Neuronal stem cell (in vitro differentiated cells): ENCODE measurements at regions not wholly inside any gene's neighbourhood (a gene's known extent, or its start where the extent isn't known, plus 50 kb on each side); places are given as distances from the start of the nearest gene placed in this dataset.

Experiments used
- DNase-seq: peaks from one replicate; pipeline ENCODE4 v3.0.0-alpha.2; 2013; ENCODE audit warnings: low spot score
- H2AFZ ChIP-seq: one replicate; pipeline ENCODE4 v1.6.1; 2013; ENCODE audit warnings: mild to moderate bottlenecking, low read length, inconsistent platforms
- H2AK5ac ChIP-seq: 2 replicates; pipeline ENCODE4 v1.6.1; 2013; ENCODE audit warnings: low read depth, mild to moderate bottlenecking, inconsistent platforms, low read length, moderate library complexity, mixed read lengths
- H2BK120ac ChIP-seq: 2 replicates; pipeline ENCODE4 v1.6.1; 2013; ENCODE audit warnings: low read depth, mild to moderate bottlenecking, inconsistent platforms, low read length, moderate library complexity, mixed read lengths
- H2BK12ac ChIP-seq: one replicate; pipeline ENCODE4 v1.6.1; 2013; ENCODE audit warnings: low read length, inconsistent platforms
- H2BK15ac ChIP-seq: 2 replicates; pipeline ENCODE4 v1.6.1; 2013; ENCODE audit warnings: mild to moderate bottlenecking, low read length, inconsistent platforms, mixed read lengths
- H2BK5ac ChIP-seq: one replicate; pipeline ENCODE4 v1.6.1; 2013; ENCODE audit warnings: inconsistent platforms, mild to moderate bottlenecking, low read length, moderate library complexity
- H3K14ac ChIP-seq: one replicate; pipeline ENCODE4 v1.6.1; 2013; ENCODE audit warnings: low read length, inconsistent platforms
- H3K18ac ChIP-seq: 2 replicates; pipeline ENCODE4 v1.6.1; 2013; ENCODE audit warnings: low read length, inconsistent platforms
- H3K23ac ChIP-seq: 2 replicates; pipeline ENCODE4 v1.6.1; 2013; ENCODE audit warnings: low read depth, mild to moderate bottlenecking, mixed read lengths, low read length, inconsistent platforms; ENCODE audit not compliant: poor library complexity
- H3K27ac ChIP-seq: replicated peaks from 3 replicates; pipeline ENCODE4 v1.5.1; 2013; ENCODE audit warnings: low read length, inconsistent platforms
- H3K27me3 ChIP-seq, 3 experiments: 2 replicates each; pipeline ENCODE4 v1.6.1; 2013; ENCODE audit warnings: low read length in 3 of 3, mild to moderate bottlenecking in 2 of 3, inconsistent platforms in 1 of 3, low read depth in 1 of 3, mixed read lengths in 1 of 3, moderate library complexity in 1 of 3; ENCODE audit not compliant: control insufficient read depth in 3 of 3, insufficient read depth in 3 of 3
- H3K36me3 ChIP-seq, 2 donors: replicated peaks in 1 of 2; 2 replicates each; pipeline ENCODE4 v1.6.1; 2013; ENCODE audit warnings: low read length in 2 of 2; ENCODE audit not compliant: control insufficient read depth in 2 of 2, insufficient read depth in 2 of 2
- H3K4ac ChIP-seq: 2 replicates; pipeline ENCODE4 v1.6.1; 2013; ENCODE audit warnings: inconsistent platforms, mild to moderate bottlenecking, low read length, moderate library complexity
- H3K4me1 ChIP-seq, 2 donors: 1 replicate in 1 of 2; 2 replicates in 1 of 2; pipeline ENCODE4 v1.6.1; 2013; ENCODE audit warnings: low read length in 2 of 2, low read depth in 1 of 2; ENCODE audit not compliant: control insufficient read depth in 2 of 2, insufficient read depth in 1 of 2
- H3K4me2 ChIP-seq: one replicate; pipeline ENCODE4 v1.6.1; 2013; ENCODE audit warnings: mild to moderate bottlenecking, low read length, inconsistent platforms; ENCODE audit not compliant: insufficient read depth, poor library complexity, severe bottlenecking
- H3K4me3 ChIP-seq, 2 donors: 2 replicates each; pipeline ENCODE4 v1.5.1; 2013; ENCODE audit warnings: low read length in 2 of 2, mild to moderate bottlenecking in 2 of 2, inconsistent platforms in 1 of 2, moderate library complexity in 1 of 2
- H3K79me1 ChIP-seq: one replicate; pipeline ENCODE4 v1.6.1; 2013; ENCODE audit warnings: low read depth, mild to moderate bottlenecking, inconsistent platforms, low read length, moderate library complexity
- H3K9ac ChIP-seq: one replicate; pipeline ENCODE4 v1.6.1; 2013; ENCODE audit warnings: mild to moderate bottlenecking, low read depth, low read length, inconsistent platforms; ENCODE audit not compliant: poor library complexity
- H3K9me3 ChIP-seq, 2 donors: replicated peaks in 1 of 2; 2 replicates each; pipeline versions ENCODE3 to v1.6.1; 2013; ENCODE audit warnings: low read length in 2 of 2, mild to moderate bottlenecking in 2 of 2, inconsistent platforms in 1 of 2, low read depth in 1 of 2, mixed read lengths in 1 of 2, moderate library complexity in 1 of 2; ENCODE audit not compliant: control insufficient read depth in 2 of 2, insufficient read depth in 1 of 2
- H4K8ac ChIP-seq: one replicate; pipeline ENCODE4 v1.6.1; 2013; ENCODE audit warnings: low read depth, mild to moderate bottlenecking, inconsistent platforms, low read length, moderate library complexity
- H4K91ac ChIP-seq: one replicate; pipeline ENCODE4 v1.6.1; 2013; ENCODE audit warnings: low read length, low read depth, mild to moderate bottlenecking, inconsistent platforms; ENCODE audit not compliant: poor library complexity
- WGBS, 2 donors: extraction: QIAGEN DNeasy Blood & Tissue Kit; methylation state at CpG; one replicate each; pipeline ENCODE4 v1.1.7; 2013; ENCODE audit warnings: missing lambda C conversion rate in 2 of 2, mixed read lengths in 1 of 2; ENCODE audit not compliant: insufficient read length in 2 of 2, insufficient replicate concordance in 1 of 2; ENCODE audit errors: extremely low coverage in 2 of 2; 5-methylcytosine and 5-hydroxymethylcytosine counted together

DNA sequence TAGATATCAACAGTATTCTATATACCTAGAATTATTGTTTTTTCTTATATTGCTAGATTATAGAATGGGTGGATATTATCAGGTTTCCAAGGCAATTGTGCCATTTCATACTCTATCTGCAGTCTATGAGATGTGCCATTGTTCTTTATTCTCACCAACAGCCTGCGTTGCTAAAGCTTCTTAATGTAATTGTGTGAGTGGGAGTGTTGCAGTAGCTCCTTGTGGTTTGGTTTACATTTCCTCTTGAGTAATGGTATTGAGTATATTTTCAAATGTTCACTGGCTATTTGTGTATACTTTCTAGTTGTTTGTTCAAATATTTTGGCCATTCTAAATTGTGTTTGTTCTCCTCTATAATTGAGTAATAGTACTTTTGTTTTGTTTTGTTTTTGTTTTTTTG, 199.2 kb downstream of the TFEC start:
- Histone ChIP-seq H2BK120ac (no peak overlapping the region), H3K36me3 (no peaks in the 10 kb centered on the region), H3K9me3 (no peaks in the 10 kb centered on the region), H3K9ac (no peak overlapping the region), H3K27me3 (no peaks in the 10 kb centered on the region), H3K23ac (no peak overlapping the region), H4K8ac (no peak overlapping the region), H3K4me2 (no peak overlapping the region), H2BK5ac (no peak overlapping the region), H2AK5ac (no peak overlapping the region), H3K4me3 (no peak overlapping the region), H3K14ac (no peak overlapping the region), H2AFZ (no peak overlapping the region), H2BK15ac (no peak overlapping the region), H3K4ac (no peak overlapping the region), H2BK12ac (no peak overlapping the region), H3K27ac (no peak overlapping the region), H4K91ac (no peak overlapping the region), H3K4me1 (no peaks in the 10 kb centered on the region), H3K18ac (no peak overlapping the region), H3K79me1 (no peaks in the 10 kb centered on the region)
- DNase-seq: no peak
- WGBS, 2 donors: no CpG with 5 or more reads among the region's 1 CpG

- WGBS, 2 donors: no CpG with 5 or more reads among the region's 3 CpGs
- H3K9me3 ChIP-seq: no peaks in the 10 kb centered on the region
- no peaks in the 10 kb centered on the region for H3K4me1 ChIP-seq
- H3K9ac ChIP-seq: no peak overlapping the region
- no peak overlapping the region for H2AFZ ChIP-seq
- H4K8ac ChIP-seq: no peak overlapping the region
- H2AK5ac ChIP-seq: no peak overlapping the region
- no peak overlapping the region for H2BK5ac ChIP-seq
- H3K79me1 ChIP-seq: no peaks in the 10 kb centered on the region
- DNase-seq: no peak
- no peak overlapping the region for H4K91ac ChIP-seq
- H2BK15ac ChIP-seq: no peak overlapping the region
- no peak overlapping the region for H2BK120ac ChIP-seq
- H3K4me3 ChIP-seq: no peak overlapping the region
- no peak overlapping the region for H3K23ac ChIP-seq
- no peaks in the 10 kb centered on the region for H3K36me3 ChIP-seq
- no peak overlapping the region for H3K18ac ChIP-seq
- H3K27ac ChIP-seq: peak overlapping the region; percentile 20
- no peak overlapping the region for H3K14ac ChIP-seq
- H3K4ac ChIP-seq: no peak overlapping the region
- H3K4me2 ChIP-seq: no peak overlapping the region
- no peaks in the 10 kb centered on the region for H3K27me3 ChIP-seq
- no peak overlapping the region for H2BK12ac ChIP-seq
These were observed 203.1 kb downstream of the TFEC start for GRCh38 chr7:115827305-115828045.

- Histone ChIP-seq H4K91ac (no peak overlapping the region), H2BK15ac (no peak overlapping the region), H3K4me3 (no peak overlapping the region), H3K79me1 (no peaks in the 10 kb centered on the region), H3K9ac (no peak overlapping the region), H2BK5ac (no peak overlapping the region), H3K36me3 (no peaks in the 10 kb centered on the region), H2AK5ac (no peak overlapping the region), H3K4me2 (no peak overlapping the region), H3K9me3 (no peaks in the 10 kb centered on the region), H4K8ac (no peak overlapping the region), H3K18ac (no peak overlapping the region), H2AFZ (no peak overlapping the region), H3K23ac (no peak overlapping the region), H3K14ac (no peak overlapping the region), H2BK120ac (no peak overlapping the region), H3K4ac (no peak overlapping the region), H3K4me1 (no peaks in the 10 kb centered on the region), H3K27ac (no peak overlapping the region), H2BK12ac (no peak overlapping the region), H3K27me3 (no peaks in the 10 kb centered on the region)
- no CpG with 5 or more reads among the region's 2 CpGs for WGBS, 2 donors
- DNase-seq: no peak
These were observed 205.0 kb downstream of the TFEC start for GRCh38 chr7:115825456-115826115.

GRCh38 chr7:115822801-115823200, 207.8 kb downstream of the TFEC start:
- DNase-seq: no peak
- no peak overlapping the region for H3K14ac ChIP-seq
- H3K9me3 ChIP-seq: no peaks in the 10 kb centered on the region
- H3K4me1 ChIP-seq: no peaks in the 10 kb centered on the region
- H3K27ac ChIP-seq: no peak overlapping the region
- H3K4me2 ChIP-seq: no peak overlapping the region
- no peak overlapping the region for H3K23ac ChIP-seq
- no peak overlapping the region for H2BK15ac ChIP-seq
- no peak overlapping the region for H2AFZ ChIP-seq
- no peaks in the 10 kb centered on the region for H3K27me3 ChIP-seq
- H3K4ac ChIP-seq: no peak overlapping the region
- no peak overlapping the region for H3K18ac ChIP-seq
- no peaks in the 10 kb centered on the region for H3K36me3 ChIP-seq
- H3K79me1 ChIP-seq: no peaks in the 10 kb centered on the region
- no peak overlapping the region for H4K8ac ChIP-seq
- no peak overlapping the region for H2BK120ac ChIP-seq
- H3K9ac ChIP-seq: no peak overlapping the region
- H2AK5ac ChIP-seq: no peak overlapping the region
- H2BK12ac ChIP-seq: no peak overlapping the region
- no peak overlapping the region for H3K4me3 ChIP-seq
- no CpG with 5 or more reads among the region's 2 CpGs for WGBS, 2 donors
- no peak overlapping the region for H2BK5ac ChIP-seq
- no peak overlapping the region for H4K91ac ChIP-seq
